ENCODE measurements at regions not wholly inside any gene's neighbourhood (a gene's known extent, or its start where the extent isn't known, plus 50 kb on each side); places are given as distances from the start of the nearest gene placed in this dataset.

GRCh38 chr18:59054496-59055287 lies 85.0 kb upstream of the SEC11C start:
- Histone ChIP-seq H4K20me1 (replicated peaks in 1 of 2; ENCODE audit: control insufficient read depth in 1 of 2, insufficient read depth in 2 of 2, low read length in 2 of 2) (no peaks in the 10 kb centered on the region), H2AFZ (ENCODE audit: low read length) (no peak overlapping the region), H3K14ac (ENCODE audit: insufficient read length) (no peak overlapping the region), H3K23ac (ENCODE audit: insufficient read length) (no peak overlapping the region), H3K4me1 (replicated peaks in 1 of 4; ENCODE audit: control insufficient read depth in 3 of 4, insufficient read depth in 4 of 4, low read length in 3 of 4) (peaks cover 4 to 7% (median 5%) of the 10 kb centered on the region in 4 experiments), H3K18ac (ENCODE audit: extremely low read depth, low read length) (no peak overlapping the region), H4K8ac (ENCODE audit: extremely low read depth, insufficient read depth, low read length) (no peak overlapping the region), H3K4me3 (ENCODE audit: extremely low read depth in 1 of 4, insufficient read depth in 2 of 4, low read depth in 3 of 4, low read length in 4 of 4) (no peak overlapping the region), H3K23me2 (ENCODE audit: low read depth, low read length) (no peaks in the 10 kb centered on the region), H4K91ac (replicated peaks; ENCODE audit: insufficient read length, low read length) (no peak overlapping the region), H2BK5ac (ENCODE audit: low read depth, low read length) (no peak overlapping the region), H3K27me3 (replicated peaks in 1 of 4; ENCODE audit: control insufficient read depth in 3 of 4, extremely low read depth in 1 of 4, insufficient read depth in 3 of 4, low read length in 3 of 4) (no peaks in the 10 kb centered on the region), H3K79me2 (ENCODE audit: control insufficient read depth in 1 of 2, insufficient read depth in 2 of 2, low read length in 2 of 2) (no peaks in the 10 kb centered on the region), H2BK15ac (ENCODE audit: low read length) (no peak overlapping the region), H3K36me3 (ENCODE audit: control insufficient read depth in 2 of 4, insufficient read depth in 4 of 4, low read length in 3 of 4) (no peaks in the 10 kb centered on the region), H2BK120ac (replicated peaks; ENCODE audit: low read depth, low read length) (no peak overlapping the region), H2AK5ac (ENCODE audit: low read depth, low read length) (no peak overlapping the region), H3K79me1 (ENCODE audit: low read depth, low read length) (no peaks in the 10 kb centered on the region), H3K4me2 (ENCODE audit: insufficient read depth in 1 of 2, low read depth in 2 of 2, low read length in 2 of 2) (no peak overlapping the region), H4K5ac (ENCODE audit: insufficient read length, low read depth, low read length) (no peak overlapping the region), H3K9me3 (ENCODE audit: insufficient read depth in 2 of 2, low read depth in 1 of 2, low read length in 1 of 2) (no peaks in the 10 kb centered on the region), H3K9ac (replicated peaks in 1 of 4; ENCODE audit: extremely low read depth in 1 of 4, low read depth in 3 of 4, low read length in 3 of 4) (no peak overlapping the region), H2BK12ac (ENCODE audit: low read depth, low read length) (no peak overlapping the region; the same call in 1 of the 2 replicates), H3K4ac (replicated peaks; ENCODE audit: insufficient read length, low read depth, low read length) (no peak overlapping the region), H3K27ac (ENCODE audit: low read depth, low read length) (no peak overlapping the region), H3K56ac (replicated peaks; ENCODE audit: insufficient read length, low read depth, low read length) (no peak overlapping the region), H2BK20ac (ENCODE audit: low read length) (no peak overlapping the region)
- DNase-seq (ENCODE audit: low read depth in 1 of 2, low spot score in 2 of 2) (no peak), FAIRE-seq (no peak)
- WGBS, 2 experiments (ENCODE audit: extremely low coverage in 1 of 2, insufficient coverage in 1 of 2, insufficient read length in 1 of 2, insufficient replicate concordance in 2 of 2, low coverage in 1 of 2, low lambda C conversion rate in 2 of 2, missing lambda C conversion rate in 1 of 2) = 86% methylated on average over 7 of the region's 7 CpGs; no CpG with 5 or more reads in 1 of the 2 experiments
- ChIA-PET CTCF (ENCODE audit: partially characterized antibody) (interaction anchor here (0.6 to 3.2 kb wide), 28 partner anchors 9 to 1152 kb away, joined by 3 to 37 read pairs (median 3); no protein-coding TSS in a partner anchor), POLR2A (ENCODE audit: partially characterized antibody) (no interaction called here)
- TF ChIP-seq SIRT6 (IDR thresholded peaks at IDR 0.05; ENCODE audit: low read length) = no peak
- no peak for TF ChIP-seq RFX5 (IDR thresholded peaks at IDR 0.05; ENCODE audit: borderline replicate concordance, low read depth, low read length)
- TF ChIP-seq RNF2 (IDR thresholded peaks at IDR 0.05; ENCODE audit: borderline replicate concordance, low read depth, low read length, missing control alignments, poor library complexity, severe bottlenecking) = no peak
- TF ChIP-seq SIX5 (IDR thresholded peaks at IDR 0.05; ENCODE audit: low read depth, low read length) = no peak
- TF ChIP-seq E2F6 (IDR thresholded peaks at IDR 0.05) = no peak
- TF ChIP-seq POU5F1 (IDR thresholded peaks at IDR 0.05; ENCODE audit: low read depth, low read length) = no peak
- no peak for TF ChIP-seq SAP30 (IDR thresholded peaks at IDR 0.05; ENCODE audit: insufficient read depth, insufficient replicate concordance, low read length)
- no peak for TF ChIP-seq NANOG (IDR thresholded peaks at IDR 0.05; ENCODE audit: insufficient read depth, low read depth, low read length, poor library complexity, severe bottlenecking)
- no peak for TF ChIP-seq TAF7 (optimal IDR thresholded peaks at IDR 0.05; ENCODE audit: borderline replicate concordance, low read depth, low read length)
- TF ChIP-seq BACH1 (IDR thresholded peaks at IDR 0.05; ENCODE audit: low read length) = no peak
- no peak for TF ChIP-seq CTBP2 (IDR thresholded peaks at IDR 0.05; ENCODE audit: borderline replicate concordance, insufficient read depth, insufficient read length, low read length)
